GM18508 (cell line): ENCODE measurements at regions not wholly inside any gene's neighbourhood (a gene's known extent, or its start where the extent isn't known, plus 50 kb on each side); places are given as distances from the start of the nearest gene placed in this dataset.

Experiments
- ATAC-seq: cut with Tn5 transposase; IDR thresholded peaks from one replicate; pipeline ENCODE4 v1.9.1; 2021; ENCODE audit warnings: moderate number of reproducible peaks; ENCODE audit not compliant: insufficient read depth, unreplicated experiment

DNA sequence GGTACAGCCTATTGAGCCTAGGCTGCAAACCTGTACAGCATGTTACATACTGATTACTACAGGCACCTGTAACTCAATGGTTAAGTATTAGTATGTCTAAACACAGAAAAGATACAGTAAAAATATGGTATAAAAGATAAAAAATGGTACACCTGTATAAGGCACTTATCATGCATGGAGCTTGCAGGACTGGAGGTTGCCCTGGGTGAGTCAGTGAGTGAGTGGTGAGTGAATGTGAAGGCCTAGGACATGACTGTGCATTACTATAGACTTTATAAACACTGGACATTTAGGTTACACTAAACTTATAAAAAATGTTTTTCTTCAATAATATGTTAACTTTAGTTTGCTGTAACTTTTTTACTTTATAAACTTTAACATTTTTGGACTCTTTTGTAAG is 171.3 kb downstream of the SLC28A3 start:
- ATAC-seq = no peak

DNA sequence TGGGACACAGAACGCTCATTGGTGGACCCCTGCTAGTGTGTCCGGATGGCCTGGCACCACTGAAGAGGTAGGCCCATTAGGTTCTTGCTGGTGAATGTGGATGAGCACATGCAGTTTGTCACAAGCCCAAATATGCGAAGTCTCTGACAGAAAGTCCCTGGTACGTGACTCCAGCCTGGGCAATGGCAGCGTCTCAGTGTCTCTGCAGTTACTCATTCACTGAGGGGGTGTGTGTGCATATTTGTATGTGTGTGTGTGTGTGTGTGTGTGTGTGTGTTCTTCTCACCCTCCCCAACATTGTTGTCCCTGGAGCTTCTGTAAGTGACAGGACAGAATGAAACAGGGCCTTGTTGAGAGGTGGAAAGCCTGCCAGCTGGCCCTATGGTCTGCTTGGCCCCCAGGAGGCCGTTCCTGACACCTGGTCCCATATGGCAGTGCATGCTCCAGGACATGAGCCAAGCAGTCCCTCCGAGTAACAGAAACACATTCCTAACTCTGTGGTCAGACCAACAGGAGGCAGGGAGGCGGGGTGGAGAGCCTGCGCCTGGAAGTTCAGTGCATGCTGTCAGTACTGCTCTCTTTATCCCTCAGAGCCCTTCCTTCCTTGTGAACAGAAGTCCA is 169.9 kb downstream of the SLC28A3 start:
- ATAC-seq = no peak

DNA sequence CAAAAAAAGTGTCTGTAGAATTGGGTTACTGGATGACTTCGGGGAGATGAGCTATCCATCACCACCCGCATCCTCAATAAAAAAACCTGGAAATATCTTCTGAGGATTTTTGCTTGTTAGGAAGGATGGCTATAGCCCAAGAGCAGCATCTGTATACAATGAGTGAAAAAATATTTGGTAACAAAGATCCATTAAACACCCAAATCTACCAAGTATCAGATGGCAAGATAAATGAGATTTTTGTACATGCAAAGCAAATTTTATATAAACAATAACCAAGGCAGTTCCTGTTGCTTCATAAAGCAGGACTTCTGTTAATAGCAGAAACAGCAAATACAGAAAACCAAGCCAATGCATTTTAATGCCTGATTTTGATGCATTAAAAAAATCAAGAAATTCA is 166.6 kb downstream of the SLC28A3 start:
- no peak for ATAC-seq

DNA sequence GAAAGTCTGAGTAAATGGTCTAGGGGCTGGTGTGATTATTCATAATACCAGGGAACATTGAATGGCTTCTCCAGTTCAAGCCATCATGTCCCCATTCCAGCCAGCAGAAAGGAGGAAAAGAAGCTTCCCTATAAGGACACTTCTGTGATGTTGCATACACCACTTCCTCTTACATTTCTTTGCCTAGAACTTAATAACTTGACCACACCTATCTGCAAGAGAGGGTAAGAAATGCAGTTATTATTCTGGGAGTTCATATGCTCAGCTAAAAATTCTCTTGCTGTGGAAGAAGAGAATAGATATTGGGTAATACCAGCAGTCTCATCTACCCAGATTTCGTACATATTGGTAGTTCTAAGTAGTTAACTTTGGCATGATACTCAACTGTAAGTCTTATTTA is 166.1 kb downstream of the SLC28A3 start:
- no peak for ATAC-seq

DNA sequence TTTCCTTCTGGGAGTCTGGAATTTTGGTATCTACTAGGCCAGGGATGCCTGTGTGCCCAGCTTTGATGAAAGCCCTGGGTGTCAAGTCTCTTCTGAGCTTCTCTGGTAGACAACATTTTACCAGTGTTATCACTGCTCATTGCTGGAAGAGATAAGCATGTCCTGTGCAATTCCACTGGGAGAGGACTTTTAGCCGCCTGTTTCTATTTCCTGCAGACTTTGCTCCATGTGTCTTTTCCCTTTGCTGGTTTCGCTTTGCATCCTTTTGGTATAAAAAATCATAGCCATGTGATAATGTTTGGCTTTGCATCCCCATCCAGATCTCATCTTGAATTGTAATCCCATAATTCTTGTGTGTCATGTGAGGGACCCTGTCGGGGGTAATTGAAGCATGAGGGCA is 163.2 kb downstream of the SLC28A3 start:
- ATAC-seq = no peak

DNA sequence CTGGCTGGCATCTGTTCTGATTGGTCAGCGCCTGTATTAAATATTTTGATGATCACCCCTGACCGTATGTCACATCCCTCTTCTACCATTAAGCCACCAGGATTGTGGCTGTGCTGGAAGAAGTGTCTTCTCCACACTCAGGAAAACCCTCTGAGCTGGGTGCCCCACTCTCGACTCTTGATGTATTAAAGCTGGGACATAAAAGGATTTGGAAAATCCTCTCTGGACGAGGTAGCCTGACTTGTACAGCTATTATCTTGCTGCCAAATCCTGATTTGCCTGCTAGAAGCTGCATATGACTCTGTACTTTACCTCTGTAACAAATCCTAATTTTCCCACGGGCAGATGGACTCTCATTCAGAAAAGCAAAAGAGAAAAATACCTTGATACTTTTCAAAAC is 161.0 kb downstream of the SLC28A3 start:
- ATAC-seq = no peak

DNA sequence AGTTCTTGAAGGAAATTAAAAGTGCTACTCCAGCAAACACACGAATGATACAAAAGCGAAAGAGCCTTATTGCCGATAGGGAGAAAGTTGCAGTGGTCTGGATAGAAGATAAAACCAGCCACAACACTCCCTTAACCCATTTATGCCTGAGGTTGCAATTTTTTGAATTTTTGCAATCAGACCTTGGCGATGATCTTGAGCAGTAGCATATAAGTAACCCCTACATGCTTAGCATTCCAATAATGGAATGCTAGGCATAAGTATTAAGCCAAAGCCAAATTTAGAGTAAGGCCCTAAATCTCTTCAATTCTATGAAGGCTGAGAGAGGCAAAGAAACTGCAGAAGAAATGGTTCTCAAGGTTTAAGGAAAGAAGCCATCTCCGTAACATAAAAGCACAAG is 153.5 kb downstream of the SLC28A3 start:
- ATAC-seq = no peak

DNA sequence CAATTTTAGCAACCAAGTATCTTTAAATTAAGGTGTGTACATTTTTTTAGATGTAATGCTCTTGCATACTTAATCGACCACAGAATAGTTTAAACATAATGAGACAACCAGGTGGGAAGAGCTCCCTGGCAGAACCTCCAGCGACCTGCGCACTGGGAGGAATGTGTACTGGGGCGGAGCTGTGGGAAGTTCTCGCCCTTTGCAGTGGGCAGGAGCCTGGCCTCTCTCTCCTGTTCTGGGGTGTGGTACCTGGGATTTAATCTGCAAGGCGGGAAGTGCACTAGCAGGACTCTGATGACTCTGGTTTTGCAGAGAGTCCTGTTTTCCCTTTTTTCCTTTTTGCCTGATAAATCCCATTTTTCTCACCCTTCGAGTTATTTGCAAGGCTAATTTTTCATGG is 150.7 kb downstream of the SLC28A3 start:
- no peak for ATAC-seq

DNA sequence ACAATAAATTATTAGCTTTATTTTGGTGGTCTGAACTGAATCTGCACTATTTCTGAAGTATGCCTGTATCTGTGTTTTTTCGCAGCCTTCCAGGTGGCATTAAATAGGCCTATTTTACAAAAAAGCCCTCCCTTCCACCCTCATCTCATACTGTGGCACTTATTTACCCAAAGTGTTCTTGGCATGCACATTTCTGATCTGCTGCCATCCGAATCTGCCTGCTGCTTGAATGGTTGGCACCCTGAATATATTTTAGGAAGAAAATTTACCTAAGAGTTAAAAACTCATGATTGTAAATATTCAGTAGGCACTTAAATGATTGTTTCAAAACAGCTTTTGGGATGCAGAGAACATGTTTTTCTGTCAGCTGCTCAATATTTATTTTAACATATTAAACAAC is 150.1 kb downstream of the SLC28A3 start:
- no peak for ATAC-seq

DNA sequence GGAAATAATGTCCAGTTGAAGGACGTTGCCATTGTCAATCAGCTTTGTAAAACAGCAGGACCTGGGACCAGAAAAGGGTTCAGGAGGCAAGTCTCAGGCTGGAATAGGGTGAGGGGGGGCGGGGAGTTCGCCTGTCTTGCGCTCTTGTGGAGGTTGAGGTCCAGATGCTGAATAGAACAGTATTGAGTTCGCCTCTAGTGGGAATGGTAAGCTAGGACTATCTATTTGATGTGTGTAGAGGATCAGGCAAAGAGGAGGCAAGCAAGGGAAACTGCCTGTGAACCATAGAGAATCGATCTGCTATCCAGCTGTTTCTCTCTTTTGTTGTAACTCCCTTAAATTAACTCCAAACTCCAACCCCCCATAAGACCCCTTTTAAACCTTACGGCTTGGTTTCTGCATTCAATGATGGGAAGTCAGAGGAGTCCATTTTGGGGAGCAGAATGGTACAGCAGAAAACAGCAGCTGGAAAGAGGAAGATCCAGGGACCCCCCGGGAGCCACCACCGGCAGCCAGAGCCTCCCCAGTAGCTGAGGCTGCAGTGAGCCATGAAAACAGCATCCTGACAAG is 133.7 kb downstream of the SLC28A3 start:
- no peak for ATAC-seq

DNA sequence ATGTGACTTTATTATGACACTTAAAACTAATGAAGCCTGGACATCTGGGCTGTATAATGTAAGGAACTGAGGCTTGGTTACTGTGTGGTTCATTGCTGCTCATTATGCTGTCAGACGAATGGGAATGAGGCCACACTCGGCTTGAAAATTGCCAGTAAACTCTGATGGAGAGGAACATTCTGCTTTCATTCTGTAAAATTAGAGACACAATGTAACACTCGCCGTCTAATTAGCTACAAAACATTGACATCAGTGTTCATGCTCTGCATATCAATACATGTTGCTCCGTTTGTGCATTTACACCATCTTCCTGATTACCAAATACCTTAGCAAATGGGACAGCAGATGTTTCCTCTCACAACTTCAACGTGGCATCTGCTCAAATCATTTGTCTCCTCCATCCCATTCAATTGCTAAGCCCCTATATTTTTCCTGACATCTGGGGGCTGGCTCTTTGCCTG is 133.0 kb downstream of the SLC28A3 start:
- no peak for ATAC-seq

DNA sequence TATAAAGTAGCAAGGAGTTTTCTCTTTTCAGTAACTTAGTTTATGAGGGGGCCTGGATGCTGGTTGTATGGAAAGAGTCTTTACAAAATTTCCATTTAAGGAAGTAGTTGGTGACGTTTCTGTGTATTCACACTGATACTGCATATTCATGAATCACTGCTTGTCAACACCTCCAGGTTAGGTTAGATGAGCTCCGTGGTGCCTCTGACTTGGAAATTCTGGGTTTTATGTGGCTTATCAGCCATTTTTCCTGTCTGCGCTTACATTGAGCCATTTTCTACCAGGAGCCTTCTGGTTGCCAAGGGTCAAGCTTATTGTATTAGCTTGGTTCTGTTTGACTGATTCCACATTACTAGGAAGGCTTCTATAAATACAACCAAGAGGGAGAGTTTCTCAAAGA is 128.3 kb downstream of the SLC28A3 start:
- ATAC-seq = no peak

DNA sequence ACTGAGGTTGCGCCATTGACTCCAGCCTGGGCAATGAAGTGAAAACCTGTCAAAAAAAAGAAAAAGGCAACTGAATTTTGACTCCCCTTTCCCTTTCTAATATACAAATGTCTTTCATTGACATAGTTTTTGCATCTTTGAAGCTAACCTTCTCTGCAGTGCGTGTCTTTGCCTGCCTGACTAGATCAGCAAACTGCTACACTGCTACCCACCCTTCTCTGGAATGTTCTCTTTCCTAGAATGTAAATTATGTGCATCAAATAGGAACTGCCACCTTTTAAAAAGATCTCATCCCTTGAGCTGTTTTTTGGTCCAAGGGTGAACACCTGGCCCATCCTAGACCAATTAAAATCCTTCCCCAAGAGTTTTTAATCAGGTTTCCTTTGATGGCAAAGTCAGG is 127.6 kb downstream of the SLC28A3 start:
- no peak for ATAC-seq

DNA sequence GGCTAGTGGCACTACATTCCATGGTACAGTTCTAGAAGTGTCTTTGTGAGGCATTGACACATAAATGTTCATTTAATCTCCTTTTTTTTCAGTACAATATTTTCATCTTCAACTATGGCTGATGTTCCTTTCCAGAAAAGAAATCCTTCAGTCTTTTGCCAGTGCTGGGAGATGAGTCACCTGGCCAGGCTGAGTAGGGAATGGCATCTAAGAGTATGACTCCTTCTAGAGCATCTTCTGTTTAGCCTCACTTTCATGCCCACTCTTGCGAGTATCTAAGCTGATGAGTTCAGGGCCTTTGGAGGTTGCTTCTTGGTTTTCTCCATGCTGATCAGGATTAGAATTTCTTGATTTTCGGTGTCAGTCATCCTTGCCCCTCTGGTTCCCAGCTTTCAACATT is 124.4 kb downstream of the SLC28A3 start:
- ATAC-seq = no peak

DNA sequence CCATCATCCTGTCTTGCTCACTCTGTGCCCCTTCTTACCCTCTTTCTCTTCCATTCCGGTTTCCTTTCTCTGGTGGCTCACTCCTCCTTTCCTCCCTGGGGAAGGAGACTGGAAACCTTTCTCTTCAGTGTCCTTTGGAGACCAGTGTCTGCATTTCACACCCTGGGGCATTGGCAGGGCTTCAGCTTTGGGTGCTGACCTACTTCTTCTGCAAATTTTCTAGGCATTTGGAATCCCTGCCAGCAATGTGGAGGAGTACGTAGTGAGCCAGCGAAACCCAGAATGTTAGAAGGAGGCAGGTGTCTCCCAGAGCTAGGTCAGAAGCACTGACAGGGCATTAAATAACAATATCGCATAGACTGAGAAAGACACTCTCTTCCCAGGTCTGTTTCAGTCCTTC is 122.2 kb downstream of the SLC28A3 start:
- ATAC-seq = no peak

DNA sequence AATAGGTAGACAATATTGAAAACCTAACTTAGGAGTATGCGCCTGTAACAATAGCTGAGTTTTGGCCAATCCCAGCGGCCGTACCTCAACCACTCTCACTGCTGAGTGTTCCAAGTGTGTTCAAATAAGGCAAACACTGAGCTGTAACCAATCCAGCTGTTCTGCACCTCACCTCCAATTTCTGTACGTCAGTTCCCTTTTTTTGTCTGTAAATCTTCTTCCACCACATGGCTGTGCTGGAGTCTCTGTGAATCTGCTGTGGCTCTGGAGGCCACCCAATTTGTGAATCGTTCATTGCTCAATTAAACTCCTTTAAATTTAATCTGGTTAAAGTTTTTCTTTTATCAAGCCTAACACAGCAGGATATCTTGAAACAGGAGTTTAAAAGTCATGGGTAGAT is 116.3 kb downstream of the SLC28A3 start:
- ATAC-seq = no peak
